ENCODE measurements at regions not wholly inside any gene's neighbourhood (a gene's known extent, or its start where the extent isn't known, plus 50 kb on each side); places are given as distances from the start of the nearest gene placed in this dataset.

DNA sequence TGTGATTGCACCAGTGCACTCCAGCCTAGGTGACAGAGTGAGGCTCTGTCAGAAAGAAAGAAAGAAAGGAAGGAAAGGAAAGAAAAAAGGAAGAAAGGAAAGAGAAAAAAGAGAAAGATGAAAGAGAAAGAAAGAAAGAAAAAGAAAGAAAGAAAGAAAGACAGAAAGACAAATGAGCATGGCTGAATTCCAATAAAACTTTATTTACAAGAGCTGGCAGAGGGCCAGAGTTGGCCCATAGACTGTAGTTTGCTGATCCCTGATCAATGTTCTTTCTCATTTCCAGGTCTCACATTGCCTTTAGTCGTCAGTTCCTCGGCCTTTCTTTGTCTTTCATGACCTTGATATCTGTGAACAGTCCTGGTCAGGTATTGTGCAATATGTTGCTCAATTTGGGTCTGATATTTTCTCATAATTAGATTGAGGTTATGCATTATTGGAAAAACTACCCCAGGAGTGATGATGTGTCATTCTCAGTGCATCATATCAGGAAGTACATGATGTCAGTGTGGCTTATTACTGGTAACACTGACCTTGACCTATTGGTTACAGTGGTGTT, 68.5 kb upstream of the MED9 start (continued):
- TF ChIP-seq ZNF570 (CRISPR knock-in tag; IDR thresholded peaks at IDR 0.05; ENCODE audit: borderline replicate concordance) (no peak), ZNF431 (CRISPR knock-in tag; IDR thresholded peaks at IDR 0.05; ENCODE audit: borderline replicate concordance, low read depth) (no peak), SIX4 (CRISPR knock-in tag; IDR thresholded peaks at IDR 0.05) (peak; percentile 19; the same call in 1 of the 2 replicates), BORCS8-MEF2B (CRISPR knock-in tag; IDR thresholded peaks at IDR 0.05) (no peak), ZNF672 (CRISPR knock-in tag; IDR thresholded peaks at IDR 0.05) (no peak), KMT2B (CRISPR knock-in tag; IDR thresholded peaks at IDR 0.05) (0 out of 2 replicates have a peak, but pooled peaks have one; percentile 45), NFKBIZ (CRISPR knock-in tag; IDR thresholded peaks at IDR 0.05) (0 out of 2 replicates have a peak, but pooled peaks have one; percentile 30), HMG20A (CRISPR knock-in tag; IDR thresholded peaks at IDR 0.05; ENCODE audit: borderline replicate concordance) (peak; percentile 43; the same call in 1 of the 2 replicates), TBL1XR1 (IDR thresholded peaks at IDR 0.05; ENCODE audit: borderline replicate concordance, low read length, partially characterized antibody) (peak; percentile 63), GPN1 (CRISPR knock-in tag; IDR thresholded peaks at IDR 0.05; ENCODE audit: borderline replicate concordance) (no peak), NCOA2 (CRISPR knock-in tag; IDR thresholded peaks at IDR 0.05) (peak; percentile 28; the same call in 1 of the 2 replicates), HMG20B (CRISPR knock-in tag; conservative IDR thresholded peaks at IDR 0.05) (no peak), SOX5 (CRISPR knock-in tag; IDR thresholded peaks at IDR 0.05; ENCODE audit: borderline replicate concordance) (peak; percentile 66; the same call in 1 of the 2 replicates), SMC3 (IDR thresholded peaks at IDR 0.05; ENCODE audit: low read length) (peak; percentile 36; the same call in 1 of the 2 replicates), SKI (IDR thresholded peaks at IDR 0.05; ENCODE audit: partially characterized antibody) (peak; percentile 40), SOX6 (IDR thresholded peaks at IDR 0.05) (no peak), SOX6 (CRISPR knock-in tag; IDR thresholded peaks at IDR 0.05) (peak; percentile 88), HHEX (CRISPR knock-in tag; IDR thresholded peaks at IDR 0.05) (0 out of 2 replicates have a peak, but pooled peaks have one; percentile 14), ZNF251 (CRISPR knock-in tag; IDR thresholded peaks at IDR 0.05) (no peak), ZNF30 (CRISPR knock-in tag; IDR thresholded peaks at IDR 0.05) (no peak), HOXD1 (CRISPR knock-in tag; IDR thresholded peaks at IDR 0.05) (no peak; the same call in 1 of the 2 replicates), FOSL2 (CRISPR knock-in tag; IDR thresholded peaks at IDR 0.05) (peak; percentile 73)
- TF ChIP-seq, protein P1, sequence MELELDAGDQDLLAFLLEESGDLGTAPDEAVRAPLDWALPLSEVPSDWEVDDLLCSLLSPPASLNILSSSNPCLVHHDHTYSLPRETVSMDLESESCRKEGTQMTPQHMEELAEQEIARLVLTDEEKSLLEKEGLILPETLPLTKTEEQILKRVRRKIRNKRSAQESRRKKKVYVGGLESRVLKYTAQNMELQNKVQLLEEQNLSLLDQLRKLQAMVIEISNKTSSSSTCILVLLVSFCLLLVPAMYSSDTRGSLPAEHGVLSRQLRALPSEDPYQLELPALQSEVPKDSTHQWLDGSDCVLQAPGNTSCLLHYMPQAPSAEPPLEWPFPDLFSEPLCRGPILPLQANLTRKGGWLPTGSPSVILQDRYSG (CRISPR knock-in tag; IDR thresholded peaks at IDR 0.05): no peak
- TF ChIP-seq, protein P2, sequence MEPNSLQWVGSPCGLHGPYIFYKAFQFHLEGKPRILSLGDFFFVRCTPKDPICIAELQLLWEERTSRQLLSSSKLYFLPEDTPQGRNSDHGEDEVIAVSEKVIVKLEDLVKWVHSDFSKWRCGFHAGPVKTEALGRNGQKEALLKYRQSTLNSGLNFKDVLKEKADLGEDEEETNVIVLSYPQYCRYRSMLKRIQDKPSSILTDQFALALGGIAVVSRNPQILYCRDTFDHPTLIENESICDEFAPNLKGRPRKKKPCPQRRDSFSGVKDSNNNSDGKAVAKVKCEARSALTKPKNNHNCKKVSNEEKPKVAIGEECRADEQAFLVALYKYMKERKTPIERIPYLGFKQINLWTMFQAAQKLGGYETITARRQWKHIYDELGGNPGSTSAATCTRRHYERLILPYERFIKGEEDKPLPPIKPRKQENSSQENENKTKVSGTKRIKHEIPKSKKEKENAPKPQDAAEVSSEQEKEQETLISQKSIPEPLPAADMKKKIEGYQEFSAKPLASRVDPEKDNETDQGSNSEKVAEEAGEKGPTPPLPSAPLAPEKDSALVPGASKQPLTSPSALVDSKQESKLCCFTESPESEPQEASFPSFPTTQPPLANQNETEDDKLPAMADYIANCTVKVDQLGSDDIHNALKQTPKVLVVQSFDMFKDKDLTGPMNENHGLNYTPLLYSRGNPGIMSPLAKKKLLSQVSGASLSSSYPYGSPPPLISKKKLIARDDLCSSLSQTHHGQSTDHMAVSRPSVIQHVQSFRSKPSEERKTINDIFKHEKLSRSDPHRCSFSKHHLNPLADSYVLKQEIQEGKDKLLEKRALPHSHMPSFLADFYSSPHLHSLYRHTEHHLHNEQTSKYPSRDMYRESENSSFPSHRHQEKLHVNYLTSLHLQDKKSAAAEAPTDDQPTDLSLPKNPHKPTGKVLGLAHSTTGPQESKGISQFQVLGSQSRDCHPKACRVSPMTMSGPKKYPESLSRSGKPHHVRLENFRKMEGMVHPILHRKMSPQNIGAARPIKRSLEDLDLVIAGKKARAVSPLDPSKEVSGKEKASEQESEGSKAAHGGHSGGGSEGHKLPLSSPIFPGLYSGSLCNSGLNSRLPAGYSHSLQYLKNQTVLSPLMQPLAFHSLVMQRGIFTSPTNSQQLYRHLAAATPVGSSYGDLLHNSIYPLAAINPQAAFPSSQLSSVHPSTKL (CRISPR knock-in tag; IDR thresholded peaks at IDR 0.05): peak; percentile 89
- TF ChIP-seq, protein P3, sequence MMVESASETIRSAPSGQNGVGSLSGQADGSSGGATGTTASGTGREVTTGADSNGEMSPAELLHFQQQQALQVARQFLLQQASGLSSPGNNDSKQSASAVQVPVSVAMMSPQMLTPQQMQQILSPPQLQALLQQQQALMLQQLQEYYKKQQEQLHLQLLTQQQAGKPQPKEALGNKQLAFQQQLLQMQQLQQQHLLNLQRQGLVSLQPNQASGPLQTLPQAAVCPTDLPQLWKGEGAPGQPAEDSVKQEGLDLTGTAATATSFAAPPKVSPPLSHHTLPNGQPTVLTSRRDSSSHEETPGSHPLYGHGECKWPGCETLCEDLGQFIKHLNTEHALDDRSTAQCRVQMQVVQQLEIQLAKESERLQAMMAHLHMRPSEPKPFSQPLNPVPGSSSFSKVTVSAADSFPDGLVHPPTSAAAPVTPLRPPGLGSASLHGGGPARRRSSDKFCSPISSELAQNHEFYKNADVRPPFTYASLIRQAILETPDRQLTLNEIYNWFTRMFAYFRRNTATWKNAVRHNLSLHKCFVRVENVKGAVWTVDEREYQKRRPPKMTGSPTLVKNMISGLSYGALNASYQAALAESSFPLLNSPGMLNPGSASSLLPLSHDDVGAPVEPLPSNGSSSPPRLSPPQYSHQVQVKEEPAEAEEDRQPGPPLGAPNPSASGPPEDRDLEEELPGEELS (CRISPR knock-in tag; IDR thresholded peaks at IDR 0.05): peak; percentile 31; the same call in 1 of the 2 replicates
